ENCODE measurements at regions not wholly inside any gene's neighbourhood (a gene's known extent, or its start where the extent isn't known, plus 50 kb on each side); places are given as distances from the start of the nearest gene placed in this dataset.
A peak's percentile ranks its signal among the peaks of the same experiment; 100 is the strongest.

DNA sequence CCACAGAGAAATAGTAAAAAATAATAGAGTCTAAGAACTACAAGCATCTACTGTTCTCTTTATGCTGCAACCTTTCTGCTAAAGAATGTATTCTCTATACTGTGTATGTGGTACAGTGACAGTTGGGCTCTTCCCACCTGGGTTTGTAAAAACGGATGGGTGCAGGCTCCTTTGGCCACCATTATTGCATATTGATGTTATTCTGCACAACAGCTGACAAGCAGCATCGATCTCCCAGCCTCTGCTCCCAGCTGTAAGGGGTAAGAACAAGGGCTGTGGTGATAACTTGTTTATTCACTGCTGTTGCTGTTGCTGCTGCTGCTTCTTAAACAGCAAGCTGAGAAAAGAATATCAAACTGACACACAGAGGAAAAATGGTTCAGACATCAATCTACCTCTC is 56.1 kb downstream of the KCNRG start:
- no peak for FAIRE-seq
- Histone ChIP-seq H3K27me3 (peaks cover 0 to 4% (median 0%) of the 10 kb centered on the region in 4 donors), H3K9me3 (no peaks in the 10 kb centered on the region), H3K36me3 (no peaks in the 10 kb centered on the region), H3K4me3 (no peak overlapping the region), H3K27ac (peak overlapping the region in 1 of 4 donors; percentile 9), H3K4me1 (peaks cover 0 to 33% (median 5%) of the 10 kb centered on the region in 3 donors)
- peak in 3 of 4 donors; percentile 14 to 53 (median 33) for ATAC-seq
- DNase-seq: no peak
- intact Hi-C loops (cut with DNase I): no loop called here
- 18 to 30% methylated on average over 2 of the region's 2 CpGs for WGBS, 2 donors
- TF ChIP-seq, protein P1, sequence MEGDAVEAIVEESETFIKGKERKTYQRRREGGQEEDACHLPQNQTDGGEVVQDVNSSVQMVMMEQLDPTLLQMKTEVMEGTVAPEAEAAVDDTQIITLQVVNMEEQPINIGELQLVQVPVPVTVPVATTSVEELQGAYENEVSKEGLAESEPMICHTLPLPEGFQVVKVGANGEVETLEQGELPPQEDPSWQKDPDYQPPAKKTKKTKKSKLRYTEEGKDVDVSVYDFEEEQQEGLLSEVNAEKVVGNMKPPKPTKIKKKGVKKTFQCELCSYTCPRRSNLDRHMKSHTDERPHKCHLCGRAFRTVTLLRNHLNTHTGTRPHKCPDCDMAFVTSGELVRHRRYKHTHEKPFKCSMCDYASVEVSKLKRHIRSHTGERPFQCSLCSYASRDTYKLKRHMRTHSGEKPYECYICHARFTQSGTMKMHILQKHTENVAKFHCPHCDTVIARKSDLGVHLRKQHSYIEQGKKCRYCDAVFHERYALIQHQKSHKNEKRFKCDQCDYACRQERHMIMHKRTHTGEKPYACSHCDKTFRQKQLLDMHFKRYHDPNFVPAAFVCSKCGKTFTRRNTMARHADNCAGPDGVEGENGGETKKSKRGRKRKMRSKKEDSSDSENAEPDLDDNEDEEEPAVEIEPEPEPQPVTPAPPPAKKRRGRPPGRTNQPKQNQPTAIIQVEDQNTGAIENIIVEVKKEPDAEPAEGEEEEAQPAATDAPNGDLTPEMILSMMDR (IDR thresholded peaks at IDR 0.05): no peak

DNA sequence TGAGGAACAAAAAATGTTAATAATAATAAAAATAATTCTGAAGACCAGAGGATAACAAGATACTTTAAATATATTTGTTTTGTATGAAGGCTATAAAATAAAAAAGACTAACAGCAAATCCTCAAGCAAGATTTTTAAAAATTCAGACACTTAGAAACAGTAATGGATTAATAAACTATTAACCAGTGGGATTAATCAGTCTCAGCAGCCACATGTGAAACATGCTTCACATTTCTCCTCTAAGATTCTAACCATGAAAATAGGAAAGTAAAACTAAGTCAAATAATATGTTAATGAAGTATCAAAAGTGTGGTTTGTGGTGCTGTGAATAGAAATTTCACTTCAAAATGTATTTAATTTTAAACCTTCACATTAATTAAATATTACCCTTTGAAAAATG is 57.4 kb downstream of the KCNRG start:
- Histone ChIP-seq H3K9me3 (no peaks in the 10 kb centered on the region), H3K4me3 (no peak overlapping the region), H3K27ac (no peak overlapping the region), H3K36me3 (no peaks in the 10 kb centered on the region), H3K4me1 (peaks cover 0 to 40% (median 5%) of the 10 kb centered on the region in 3 donors), H3K27me3 (peaks cover 0 to 11% (median 1%) of the 10 kb centered on the region in 4 donors)
- no peak for DNase-seq
- no peak for ATAC-seq
- TF ChIP-seq, protein P1 (IDR thresholded peaks at IDR 0.05): no peak
- no peak for FAIRE-seq
- intact Hi-C loops (cut with DNase I): no loop called here

DNA sequence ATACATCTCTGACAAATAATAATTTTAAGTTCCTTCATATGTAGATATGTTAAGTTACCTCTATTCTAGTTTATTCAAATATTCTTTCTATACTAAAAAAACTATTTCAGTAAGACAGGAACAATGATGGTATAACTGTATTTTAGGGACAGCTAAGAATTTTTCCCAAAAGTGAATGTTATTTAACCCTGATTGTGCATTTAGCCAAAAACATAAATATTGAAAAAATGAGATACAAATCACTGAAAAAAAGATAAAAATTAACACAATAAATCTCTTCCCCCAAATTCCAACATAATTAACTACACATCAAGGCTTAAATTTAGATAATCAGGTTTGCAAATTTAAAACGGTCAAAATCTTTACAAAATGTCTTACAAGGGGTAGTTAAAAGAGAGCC is 58.1 kb downstream of the KCNRG start:
- Histone ChIP-seq H3K4me3 (no peak overlapping the region), H3K9me3 (no peaks in the 10 kb centered on the region), H3K4me1 (peaks cover 4 to 40% (median 5%) of the 10 kb centered on the region in 3 donors), H3K36me3 (no peaks in the 10 kb centered on the region), H3K27me3 (peaks cover 0 to 11% (median 2%) of the 10 kb centered on the region in 4 donors), H3K27ac (no peak overlapping the region)
- TF ChIP-seq, protein P1 (IDR thresholded peaks at IDR 0.05): no peak
- intact Hi-C loops (cut with DNase I): no loop called here
- 44 to 57% methylated on average over 1 of the region's 1 CpG for WGBS, 2 donors
- FAIRE-seq (no peak), DNase-seq (no peak), ATAC-seq (no peak)

DNA sequence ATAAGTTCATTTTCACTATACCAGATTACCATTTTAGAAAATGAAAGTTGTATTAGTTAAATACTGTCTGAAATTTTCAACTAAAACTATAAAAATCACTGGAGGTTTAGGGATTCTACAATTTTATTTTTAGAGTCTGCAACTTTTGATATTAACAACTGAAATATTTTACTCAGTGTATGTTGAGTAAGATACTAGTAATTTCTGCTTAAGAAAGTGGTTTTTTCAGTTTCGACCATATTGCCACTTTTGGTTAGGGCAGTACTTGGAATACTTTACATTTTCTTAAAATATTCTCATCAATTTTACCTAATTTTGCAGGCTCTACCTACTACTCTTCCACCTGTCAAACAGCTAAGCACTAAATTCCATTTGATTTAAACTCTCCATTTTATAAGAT is 59.6 kb downstream of the KCNRG start:
- WGBS, 2 donors: 65 to 73% methylated on average over 1 of the region's 1 CpG

DNA sequence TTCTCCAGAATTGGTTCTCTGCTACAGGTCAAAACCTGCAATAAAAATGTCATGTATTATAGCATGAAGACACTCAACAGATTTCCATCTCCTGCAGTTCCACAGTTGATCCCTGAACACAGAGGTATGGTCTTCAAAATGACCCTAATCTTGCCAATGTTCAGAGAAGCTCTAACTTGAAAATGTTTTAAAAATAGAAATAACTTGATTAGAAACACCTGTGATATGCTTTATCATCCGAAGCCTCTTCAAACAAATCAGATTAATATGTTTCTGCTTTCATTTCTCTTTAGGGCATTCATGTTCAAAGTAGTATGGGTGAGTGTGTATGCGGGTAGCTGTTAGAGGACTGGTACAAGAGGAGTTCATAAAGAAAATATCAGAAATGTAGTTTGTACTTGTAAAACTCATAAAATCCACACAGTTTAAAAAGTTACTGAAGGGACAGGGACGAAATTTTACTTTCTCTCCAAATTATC is 60.4 kb downstream of the KCNRG start:
- DNase-seq (no peak), ATAC-seq (peak in 2 of 4 donors; percentile 28 to 29), FAIRE-seq (no peak)
- TF ChIP-seq, protein P1 (IDR thresholded peaks at IDR 0.05): no peak
- no peaks in the 10 kb centered on the region for H3K36me3 ChIP-seq
- peaks cover 4 to 27% (median 5%) of the 10 kb centered on the region in 3 donors for H3K4me1 ChIP-seq
- H3K27me3 ChIP-seq: peaks cover 0 to 11% (median 2%) of the 10 kb centered on the region in 4 donors
- WGBS, 2 donors: 47 to 53% methylated on average over 3 of the region's 3 CpGs
- H3K27ac ChIP-seq: peak overlapping the region in 2 of 4 donors; percentile 10 to 91
- no peaks in the 10 kb centered on the region for H3K9me3 ChIP-seq
- intact Hi-C loops (cut with DNase I): no loop called here
- H3K4me3 ChIP-seq: no peak overlapping the region

More for the DNA sequence above, 59.6 kb downstream of the KCNRG start:
- peak overlapping the region in 2 of 4 donors; percentile 4 to 91 for H3K27ac ChIP-seq
- H3K4me1 ChIP-seq: peaks cover 4 to 35% (median 5%) of the 10 kb centered on the region in 3 donors
- H3K27me3 ChIP-seq: peaks cover 0 to 11% (median 2%) of the 10 kb centered on the region in 4 donors
- DNase-seq: no peak
- H3K36me3 ChIP-seq: no peaks in the 10 kb centered on the region
- ATAC-seq: no peak
- FAIRE-seq: no peak
- intact Hi-C loops (cut with DNase I): no loop called here
- no peak overlapping the region for H3K4me3 ChIP-seq
- TF ChIP-seq, protein P1 (IDR thresholded peaks at IDR 0.05): no peak
- H3K9me3 ChIP-seq: no peaks in the 10 kb centered on the region

Measured in pancreas (tissue), 10 donors.